ENCODE measurements at regions not wholly inside any gene's neighbourhood (a gene's known extent, or its start where the extent isn't known, plus 50 kb on each side); places are given as distances from the start of the nearest gene placed in this dataset.
"Not testable (repeated sequence)": the region's sequence is repeated elsewhere in the genome, so short reads cannot be mapped to it uniquely, and the experiment has no call there.

DNA sequence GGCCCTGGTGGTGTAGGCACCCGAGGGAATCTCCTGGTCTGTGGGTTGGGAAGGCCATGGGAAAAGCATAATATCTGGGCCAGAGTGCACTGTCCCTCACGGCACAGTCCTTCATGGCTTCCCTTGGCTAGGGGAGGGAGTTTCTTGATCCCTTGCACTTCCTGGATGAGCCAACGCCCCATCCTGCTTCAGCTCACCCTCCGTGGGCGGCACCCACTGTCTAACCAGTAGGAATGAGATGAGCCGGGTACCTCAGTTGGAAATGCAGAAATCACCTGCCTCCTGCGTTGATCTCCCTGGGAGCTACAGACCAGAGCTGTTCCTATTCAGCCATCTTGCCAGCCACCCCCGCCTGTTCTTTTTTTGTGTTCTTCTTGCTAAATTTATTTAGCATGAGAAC is 134.4 kb downstream of the LEPR start:
- TF ChIP-seq, protein P1, sequence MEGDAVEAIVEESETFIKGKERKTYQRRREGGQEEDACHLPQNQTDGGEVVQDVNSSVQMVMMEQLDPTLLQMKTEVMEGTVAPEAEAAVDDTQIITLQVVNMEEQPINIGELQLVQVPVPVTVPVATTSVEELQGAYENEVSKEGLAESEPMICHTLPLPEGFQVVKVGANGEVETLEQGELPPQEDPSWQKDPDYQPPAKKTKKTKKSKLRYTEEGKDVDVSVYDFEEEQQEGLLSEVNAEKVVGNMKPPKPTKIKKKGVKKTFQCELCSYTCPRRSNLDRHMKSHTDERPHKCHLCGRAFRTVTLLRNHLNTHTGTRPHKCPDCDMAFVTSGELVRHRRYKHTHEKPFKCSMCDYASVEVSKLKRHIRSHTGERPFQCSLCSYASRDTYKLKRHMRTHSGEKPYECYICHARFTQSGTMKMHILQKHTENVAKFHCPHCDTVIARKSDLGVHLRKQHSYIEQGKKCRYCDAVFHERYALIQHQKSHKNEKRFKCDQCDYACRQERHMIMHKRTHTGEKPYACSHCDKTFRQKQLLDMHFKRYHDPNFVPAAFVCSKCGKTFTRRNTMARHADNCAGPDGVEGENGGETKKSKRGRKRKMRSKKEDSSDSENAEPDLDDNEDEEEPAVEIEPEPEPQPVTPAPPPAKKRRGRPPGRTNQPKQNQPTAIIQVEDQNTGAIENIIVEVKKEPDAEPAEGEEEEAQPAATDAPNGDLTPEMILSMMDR (conservative IDR thresholded peaks at IDR 0.05; ENCODE audit: low read depth) = no peak
- DNase-seq (ENCODE audit: low spot score) = no peak
- ChIA-PET CTCF (no interaction called here), POLR2A (ENCODE audit: low non-redundant PET) (no interaction called here)
- H3K27ac ChIP-seq = no peak overlapping the region

DNA sequence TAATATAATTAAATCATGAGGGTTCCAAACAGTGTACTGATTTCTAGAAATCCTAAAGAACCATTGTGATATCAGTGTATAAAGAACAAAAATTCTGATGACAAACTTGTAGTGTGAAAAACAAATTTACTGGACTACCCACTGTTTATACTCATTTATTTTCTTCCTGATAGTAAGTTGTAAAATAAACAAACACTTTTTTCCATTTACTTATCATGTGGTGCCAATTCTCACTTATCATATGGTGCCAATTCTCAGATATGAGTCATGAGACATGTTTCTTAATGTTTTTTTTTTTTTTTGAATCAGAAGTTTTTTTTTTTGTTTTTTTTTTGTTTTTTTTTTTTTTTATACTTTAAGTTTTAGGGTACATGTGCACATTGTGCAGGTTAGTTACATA is 137.7 kb downstream of the LEPR start:
- no peak overlapping the region for H3K27ac ChIP-seq
- POLR2A ChIA-PET (ENCODE audit: low non-redundant PET) = no interaction called here
- no peak for DNase-seq (ENCODE audit: low spot score)
- CTCF ChIA-PET = no interaction called here
- TF ChIP-seq, protein P1 (conservative IDR thresholded peaks at IDR 0.05; ENCODE audit: low read depth) = no peak

DNA sequence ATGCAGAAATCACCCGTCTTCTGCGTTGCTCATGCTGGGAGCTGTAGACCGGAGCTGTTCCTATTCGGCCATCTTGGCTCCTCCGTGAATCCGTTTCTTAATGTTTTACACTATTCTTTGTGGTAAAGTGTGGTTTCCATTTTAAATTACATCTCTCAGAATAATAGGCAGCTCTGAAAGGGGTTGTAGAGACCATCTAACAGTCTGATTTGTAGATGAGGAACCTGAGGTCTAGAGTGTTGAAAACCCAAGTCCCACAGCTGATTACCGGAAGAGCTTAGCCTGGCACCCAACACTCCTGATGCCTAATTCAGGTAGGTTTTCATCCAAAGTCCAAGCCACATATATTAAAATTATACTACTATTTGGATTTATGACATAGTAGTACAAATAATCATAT is 144.0 kb downstream of the LEPR start:
- DNase-seq (ENCODE audit: low spot score) = no peak
- H3K27ac ChIP-seq = no peak overlapping the region
- TF ChIP-seq, protein P1 (conservative IDR thresholded peaks at IDR 0.05; ENCODE audit: low read depth) = no peak
- ChIA-PET POLR2A (ENCODE audit: low non-redundant PET) (no interaction called here), CTCF (no interaction called here)

GRCh38 chr1:65568285-65568684 is 147.8 kb downstream of the LEPR start:
- CTCF ChIA-PET = no interaction called here
- POLR2A ChIA-PET (ENCODE audit: low non-redundant PET) = no interaction called here
- TF ChIP-seq, protein P1 (conservative IDR thresholded peaks at IDR 0.05; ENCODE audit: low read depth) = no peak
- no peak overlapping the region for H3K27ac ChIP-seq
- no peak for DNase-seq (ENCODE audit: low spot score)

DNA sequence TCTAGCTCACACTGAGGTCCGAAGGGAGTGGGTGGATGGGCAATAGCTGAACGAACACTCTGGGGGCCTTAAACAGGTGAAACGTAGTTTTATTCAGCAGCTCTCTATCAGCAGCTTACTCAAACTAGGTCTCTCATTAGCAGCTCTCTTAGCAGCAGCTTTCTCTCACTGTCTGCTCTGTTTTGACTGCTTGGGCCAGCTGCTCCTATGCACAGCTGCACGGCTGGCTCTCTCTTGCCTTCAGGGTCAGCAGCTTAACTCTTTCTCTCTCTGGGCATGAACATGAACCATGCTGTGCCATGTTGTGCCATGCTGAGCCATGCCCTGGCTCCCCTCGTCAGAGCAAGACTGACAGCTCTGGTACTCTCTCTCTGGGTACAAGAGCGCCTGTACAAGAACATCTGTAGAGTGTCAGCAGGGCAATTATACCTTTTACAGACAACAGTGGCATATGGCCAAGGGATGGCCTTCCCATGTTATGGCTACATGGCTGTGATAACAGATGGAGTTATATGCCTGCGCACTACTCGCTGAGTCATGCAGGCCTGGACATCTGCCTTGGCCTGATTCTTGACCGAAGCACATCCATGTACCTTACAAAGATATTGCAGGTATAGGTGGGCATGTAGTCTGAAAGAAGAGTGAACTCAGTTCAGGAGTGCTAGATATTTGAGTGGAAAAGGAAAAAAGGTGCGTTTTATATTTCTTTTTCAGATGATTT is 152.4 kb downstream of the LEPR start:
- H3K27ac ChIP-seq = no peak overlapping the region
- DNase-seq (ENCODE audit: low spot score) = no peak
- TF ChIP-seq, protein P1 (conservative IDR thresholded peaks at IDR 0.05; ENCODE audit: low read depth) = no peak
- ChIA-PET CTCF (interaction anchor here (0.7 kb wide), 1 partner anchor 43 kb away, joined by 3 read pairs; no protein-coding TSS in a partner anchor), POLR2A (ENCODE audit: low non-redundant PET) (no interaction called here)

DNA sequence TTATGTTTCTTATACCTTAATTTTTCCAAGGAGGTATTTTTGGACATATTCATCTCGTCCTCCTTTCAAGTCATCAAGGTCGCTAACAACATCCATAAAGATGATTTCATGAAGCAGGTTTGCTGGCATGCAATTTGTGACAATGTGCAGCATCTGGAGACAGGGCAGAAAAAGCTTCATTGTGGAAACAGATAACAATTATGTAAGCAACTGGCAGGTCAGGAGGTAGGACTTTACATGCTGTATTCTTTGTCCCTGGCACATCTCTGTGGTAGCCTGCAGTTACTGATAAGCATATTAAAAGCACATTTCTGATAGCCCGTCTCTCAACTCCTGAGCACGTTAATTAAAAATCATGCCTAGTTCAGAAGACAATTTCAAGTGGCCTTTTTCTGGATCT is 156.8 kb downstream of the LEPR start:
- H3K27ac ChIP-seq = no peak overlapping the region
- ChIA-PET CTCF (no interaction called here), POLR2A (ENCODE audit: low non-redundant PET) (no interaction called here)
- no peak for DNase-seq (ENCODE audit: low spot score)
- TF ChIP-seq, protein P1 (conservative IDR thresholded peaks at IDR 0.05; ENCODE audit: low read depth) = no peak

DNA sequence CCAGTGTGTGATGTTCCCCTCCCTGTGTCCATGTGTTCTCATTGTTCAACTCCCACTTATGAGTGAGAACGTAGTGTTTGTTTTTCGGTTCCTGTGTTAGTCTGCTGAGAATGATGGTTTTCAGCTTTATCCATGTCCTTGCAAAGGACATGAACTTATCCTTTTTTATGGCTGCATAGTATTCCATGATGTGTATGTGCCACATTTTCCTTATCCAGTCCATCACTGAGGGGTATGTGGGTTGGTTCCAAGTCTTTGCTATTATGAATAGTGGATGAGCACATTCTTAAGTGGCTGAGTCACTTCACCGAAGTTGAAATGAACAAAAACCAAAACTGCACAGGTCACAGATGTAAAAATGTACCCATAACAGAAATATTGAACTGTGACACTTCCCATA is 157.5 kb downstream of the LEPR start:
- POLR2A ChIA-PET (ENCODE audit: low non-redundant PET); CTCF ChIA-PET: not testable (repeated sequence)

More for the DNA sequence above, 157.5 kb downstream of the LEPR start:
- not testable (repeated sequence) for H3K27ac ChIP-seq; DNase-seq (ENCODE audit: low spot score)

Measured in RWPE1 (cell line).